ENCODE measurements at regions not wholly inside any gene's neighbourhood (a gene's known extent, or its start where the extent isn't known, plus 50 kb on each side); places are given as distances from the start of the nearest gene placed in this dataset.
A peak's percentile ranks its signal among the peaks of the same experiment; 100 is the strongest.

DNA sequence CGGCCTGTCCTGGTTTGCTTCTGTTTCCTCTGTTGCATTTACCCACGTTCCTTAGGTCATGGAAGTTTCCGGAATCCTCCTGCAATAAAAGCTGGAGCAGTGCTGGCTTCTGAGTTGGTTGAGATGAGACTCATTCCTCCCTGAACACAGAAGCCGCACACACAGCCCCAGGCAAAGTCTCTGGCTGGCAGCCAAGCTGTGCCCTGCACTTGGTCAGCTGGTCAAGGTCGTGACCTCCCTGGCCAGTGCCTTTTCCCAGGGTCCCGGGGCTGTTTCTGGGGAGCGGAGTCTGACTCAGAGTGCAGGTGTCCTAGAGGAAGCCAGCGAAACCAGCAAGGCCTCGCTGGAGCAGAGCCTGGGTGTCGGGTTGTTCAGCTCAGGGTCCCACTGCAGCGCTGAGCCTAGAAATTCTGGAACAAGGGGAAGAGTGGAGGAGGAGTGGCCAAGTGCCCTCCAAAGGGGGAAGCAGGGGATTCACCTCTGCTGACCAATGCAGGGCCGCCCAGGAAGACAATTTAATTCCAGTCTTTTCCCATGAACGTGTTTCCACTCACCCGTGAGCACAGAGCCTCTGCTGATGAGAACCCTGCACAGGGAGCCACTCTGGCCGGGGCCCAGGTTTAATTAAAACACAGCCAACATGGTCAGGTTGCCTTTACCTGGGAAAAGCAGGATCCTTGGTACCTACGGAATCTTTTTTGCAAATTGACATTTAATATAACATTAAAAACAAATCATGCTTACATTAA lies 245.5 kb upstream of the PPP2R2D start:
- H3K23ac ChIP-seq (ENCODE audit: low read length in 2 of 2), result no peak overlapping the region
- no peak overlapping the region for H3K14ac ChIP-seq (ENCODE audit: low read length in 2 of 2)
- no peak overlapping the region for H2BK12ac ChIP-seq (ENCODE audit: low read length in 2 of 2)
- no peak overlapping the region for H3K4ac ChIP-seq (ENCODE audit: low read depth in 1 of 2, low read length in 2 of 2)
- no peak overlapping the region for H3K9ac ChIP-seq (ENCODE audit: low read length)
- no peak overlapping the region for H2BK5ac ChIP-seq (ENCODE audit: low read depth, low read length, poor library complexity, severe bottlenecking)
- no peak overlapping the region for H4K91ac ChIP-seq (ENCODE audit: low read length)
- H3K4me2 ChIP-seq (ENCODE audit: low read length, poor library complexity, severe bottlenecking), result no peak overlapping the region
- H2BK120ac ChIP-seq (ENCODE audit: low read depth, low read length), result no peak overlapping the region
- H3K4me1 ChIP-seq (ENCODE audit: control insufficient read depth, insufficient read depth, low read depth, low read length), result peaks cover 4% of the 10 kb centered on the region
- H2BK15ac ChIP-seq (ENCODE audit: low read depth, poor library complexity, severe bottlenecking), result no peak overlapping the region
- H2AFZ ChIP-seq (ENCODE audit: low read depth, low read length), result no peak overlapping the region
- no peak overlapping the region for H2AK5ac ChIP-seq (ENCODE audit: low read length, severe bottlenecking)
- H3K9me3 ChIP-seq (ENCODE audit: control insufficient read depth, low read length), result no peaks in the 10 kb centered on the region
- peaks cover 0 to 5% of the 10 kb centered on the region in 2 experiments for H3K27me3 ChIP-seq (ENCODE audit: control insufficient read depth in 1 of 2, insufficient read depth in 1 of 2, low read length in 2 of 2)
- 63% methylated on average over 14 of the region's 16 CpGs for WGBS
- no peak overlapping the region for H3K27ac ChIP-seq (ENCODE audit: low read length, poor library complexity, severe bottlenecking)
- no peak overlapping the region for H4K8ac ChIP-seq (ENCODE audit: low read length)
- H3K79me1 ChIP-seq (replicated peaks; ENCODE audit: low read length, poor library complexity, severe bottlenecking), result no peaks in the 10 kb centered on the region
- no peak overlapping the region for H3K4me3 ChIP-seq (ENCODE audit: insufficient read depth in 1 of 2, low read depth in 1 of 2, low read length in 2 of 2)
- DNase-seq, result no peak
- H3K36me3 ChIP-seq (ENCODE audit: control insufficient read depth in 1 of 2, insufficient read depth in 2 of 2, low read depth in 1 of 2, low read length in 2 of 2), result no peaks in the 10 kb centered on the region
- H3K18ac ChIP-seq (ENCODE audit: low read depth in 1 of 2, low read length in 2 of 2), result no peak overlapping the region

DNA sequence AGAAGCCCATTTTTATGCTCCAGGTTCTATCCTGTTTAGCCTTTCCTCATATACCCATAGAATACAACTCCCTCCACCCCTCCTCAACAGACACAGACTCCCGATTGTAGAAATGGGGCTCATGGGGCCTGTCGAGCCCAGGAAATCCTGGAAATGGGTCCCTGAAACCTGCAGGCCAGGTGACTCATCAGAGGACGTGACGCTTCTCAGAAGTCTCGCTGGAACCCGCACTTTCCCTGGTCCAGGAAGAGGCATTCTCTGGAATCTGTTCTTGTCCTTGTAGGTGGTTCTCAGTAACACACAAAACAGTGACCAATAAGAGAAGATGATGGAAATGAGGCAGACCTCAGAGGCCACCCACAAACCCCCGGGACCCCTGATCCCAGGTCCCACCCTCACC lies 244.8 kb upstream of the PPP2R2D start:
- Histone ChIP-seq H2AFZ (ENCODE audit: low read depth, low read length) (no peak overlapping the region), H2BK12ac (ENCODE audit: low read length in 2 of 2) (no peak overlapping the region), H4K91ac (ENCODE audit: low read length) (no peak overlapping the region), H3K27me3 (ENCODE audit: control insufficient read depth in 1 of 2, insufficient read depth in 1 of 2, low read length in 2 of 2) (peaks cover 0 to 5% of the 10 kb centered on the region in 2 experiments), H4K8ac (ENCODE audit: low read length) (no peak overlapping the region), H2BK5ac (ENCODE audit: low read depth, low read length, poor library complexity, severe bottlenecking) (no peak overlapping the region), H3K4me3 (ENCODE audit: insufficient read depth in 1 of 2, low read depth in 1 of 2, low read length in 2 of 2) (no peak overlapping the region), H2BK120ac (ENCODE audit: low read depth, low read length) (no peak overlapping the region), H3K9ac (ENCODE audit: low read length) (no peak overlapping the region), H2BK15ac (ENCODE audit: low read depth, poor library complexity, severe bottlenecking) (no peak overlapping the region), H2AK5ac (ENCODE audit: low read length, severe bottlenecking) (no peak overlapping the region), H3K4me1 (ENCODE audit: control insufficient read depth, insufficient read depth, low read depth, low read length) (peaks cover 4% of the 10 kb centered on the region), H3K23ac (ENCODE audit: low read length in 2 of 2) (no peak overlapping the region), H3K18ac (ENCODE audit: low read depth in 1 of 2, low read length in 2 of 2) (no peak overlapping the region), H3K14ac (ENCODE audit: low read length in 2 of 2) (no peak overlapping the region), H3K4me2 (ENCODE audit: low read length, poor library complexity, severe bottlenecking) (no peak overlapping the region), H3K36me3 (ENCODE audit: control insufficient read depth in 1 of 2, insufficient read depth in 2 of 2, low read depth in 1 of 2, low read length in 2 of 2) (no peaks in the 10 kb centered on the region), H3K4ac (ENCODE audit: low read depth in 1 of 2, low read length in 2 of 2) (no peak overlapping the region), H3K27ac (ENCODE audit: low read length, poor library complexity, severe bottlenecking) (no peak overlapping the region), H3K9me3 (ENCODE audit: control insufficient read depth, low read length) (peaks cover 3% of the 10 kb centered on the region), H3K79me1 (replicated peaks; ENCODE audit: low read length, poor library complexity, severe bottlenecking) (no peaks in the 10 kb centered on the region)
- DNase-seq, result no peak
- 79% methylated on average over 7 of the region's 7 CpGs for WGBS

DNA sequence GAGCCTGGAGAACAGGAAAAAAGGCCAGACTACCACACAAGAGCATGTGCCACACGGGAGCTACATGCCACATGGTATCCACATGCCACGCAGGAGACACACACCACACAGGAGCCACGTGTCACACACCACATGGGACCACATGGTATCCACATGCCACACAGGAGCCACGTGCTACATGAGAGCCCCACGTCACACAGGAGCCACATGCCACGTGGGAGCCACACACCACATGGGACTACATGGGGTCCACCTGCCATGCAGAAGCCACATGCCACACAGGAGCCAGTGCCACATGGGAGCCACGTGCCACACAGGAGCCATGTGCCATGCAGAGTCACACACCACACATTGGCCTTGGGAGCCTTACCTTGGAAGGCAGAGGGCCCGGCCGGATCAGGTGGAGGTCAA lies 244.4 kb upstream of the PPP2R2D start:
- H3K9me3 ChIP-seq (ENCODE audit: control insufficient read depth, low read length), result peaks cover 3% of the 10 kb centered on the region
- H4K8ac ChIP-seq (ENCODE audit: low read length), result no peak overlapping the region
- no peak overlapping the region for H2BK5ac ChIP-seq (ENCODE audit: low read depth, low read length, poor library complexity, severe bottlenecking)
- H3K18ac ChIP-seq (ENCODE audit: low read depth in 1 of 2, low read length in 2 of 2), result no peak overlapping the region
- no peak overlapping the region for H4K91ac ChIP-seq (ENCODE audit: low read length)
- no peak overlapping the region for H3K9ac ChIP-seq (ENCODE audit: low read length)
- DNase-seq, result no peak
- no peak overlapping the region for H3K23ac ChIP-seq (ENCODE audit: low read length in 2 of 2)
- H2AFZ ChIP-seq (ENCODE audit: low read depth, low read length), result no peak overlapping the region
- peak overlapping the region in 1 of 2 experiments; percentile 9 for H3K4me3 ChIP-seq (ENCODE audit: insufficient read depth in 1 of 2, low read depth in 1 of 2, low read length in 2 of 2)
- no peak overlapping the region for H3K27ac ChIP-seq (ENCODE audit: low read length, poor library complexity, severe bottlenecking)
- peaks cover 0 to 4% of the 10 kb centered on the region in 2 experiments for H3K27me3 ChIP-seq (ENCODE audit: control insufficient read depth in 1 of 2, insufficient read depth in 1 of 2, low read length in 2 of 2)
- no peak overlapping the region for H2BK15ac ChIP-seq (ENCODE audit: low read depth, poor library complexity, severe bottlenecking)
- H3K79me1 ChIP-seq (replicated peaks; ENCODE audit: low read length, poor library complexity, severe bottlenecking), result no peaks in the 10 kb centered on the region
- no peak overlapping the region for H3K4ac ChIP-seq (ENCODE audit: low read depth in 1 of 2, low read length in 2 of 2)
- no peak overlapping the region for H2BK12ac ChIP-seq (ENCODE audit: low read length in 2 of 2)
- no peak overlapping the region for H3K14ac ChIP-seq (ENCODE audit: low read length in 2 of 2)
- H2AK5ac ChIP-seq (ENCODE audit: low read length, severe bottlenecking), result no peak overlapping the region
- WGBS, result 70% methylated on average over 9 of the region's 9 CpGs
- H3K4me2 ChIP-seq (ENCODE audit: low read length, poor library complexity, severe bottlenecking), result no peak overlapping the region
- H3K4me1 ChIP-seq (ENCODE audit: control insufficient read depth, insufficient read depth, low read depth, low read length), result peaks cover 4% of the 10 kb centered on the region
- H2BK120ac ChIP-seq (ENCODE audit: low read depth, low read length), result no peak overlapping the region
- H3K36me3 ChIP-seq (ENCODE audit: control insufficient read depth in 1 of 2, insufficient read depth in 2 of 2, low read depth in 1 of 2, low read length in 2 of 2), result no peaks in the 10 kb centered on the region

DNA sequence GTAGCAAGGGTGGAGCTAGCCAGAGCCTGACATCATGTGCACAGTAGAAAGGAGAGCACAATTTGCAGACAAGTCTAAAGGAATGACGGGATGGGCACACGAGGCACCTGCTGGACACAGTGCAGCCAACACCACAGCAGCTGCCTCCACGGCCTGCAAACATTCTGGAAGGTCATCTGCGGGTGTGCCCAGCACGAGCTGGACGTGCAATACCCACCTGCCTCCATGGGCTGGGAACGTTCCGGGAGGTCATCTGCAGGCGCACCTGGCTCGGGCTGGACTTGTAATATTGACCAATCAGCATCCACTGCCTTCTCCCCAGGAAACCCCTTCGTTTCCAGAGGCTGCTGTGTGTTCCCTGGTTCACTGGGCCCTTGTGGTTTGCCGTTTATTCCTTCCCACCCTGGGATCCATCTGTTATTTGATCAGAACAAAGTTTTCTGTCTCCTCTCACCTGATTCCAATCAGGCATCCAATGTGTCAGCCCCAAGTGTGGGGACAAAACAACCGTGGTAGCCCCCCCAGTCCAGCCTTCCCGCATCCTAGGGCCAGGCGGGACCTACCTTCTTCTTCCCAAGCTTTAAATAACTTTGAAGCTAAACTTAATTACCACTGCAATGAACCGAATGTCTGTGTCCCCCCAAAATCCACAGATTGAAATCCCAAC lies 243.4 kb upstream of the PPP2R2D start:
- 68% methylated on average over 15 of the region's 16 CpGs for WGBS
- DNase-seq, result no peak
- no peak overlapping the region for H4K8ac ChIP-seq (ENCODE audit: low read length)

More for the DNA sequence above, 243.4 kb upstream of the PPP2R2D start:
- Histone ChIP-seq H3K23ac (ENCODE audit: low read length in 2 of 2) (no peak overlapping the region), H3K27me3 (ENCODE audit: control insufficient read depth in 1 of 2, insufficient read depth in 1 of 2, low read length in 2 of 2) (no peaks in the 10 kb centered on the region), H4K91ac (ENCODE audit: low read length) (no peak overlapping the region), H3K4me2 (ENCODE audit: low read length, poor library complexity, severe bottlenecking) (no peak overlapping the region), H2AK5ac (ENCODE audit: low read length, severe bottlenecking) (no peak overlapping the region), H2BK5ac (ENCODE audit: low read depth, low read length, poor library complexity, severe bottlenecking) (no peak overlapping the region), H3K18ac (ENCODE audit: low read depth in 1 of 2, low read length in 2 of 2) (no peak overlapping the region), H3K4me3 (ENCODE audit: insufficient read depth in 1 of 2, low read depth in 1 of 2, low read length in 2 of 2) (no peak overlapping the region), H2BK12ac (ENCODE audit: low read length in 2 of 2) (no peak overlapping the region), H3K14ac (ENCODE audit: low read length in 2 of 2) (no peak overlapping the region), H3K79me1 (replicated peaks; ENCODE audit: low read length, poor library complexity, severe bottlenecking) (no peaks in the 10 kb centered on the region), H3K36me3 (ENCODE audit: control insufficient read depth in 1 of 2, insufficient read depth in 2 of 2, low read depth in 1 of 2, low read length in 2 of 2) (no peaks in the 10 kb centered on the region), H2BK120ac (ENCODE audit: low read depth, low read length) (no peak overlapping the region), H2BK15ac (ENCODE audit: low read depth, poor library complexity, severe bottlenecking) (no peak overlapping the region), H3K9ac (ENCODE audit: low read length) (no peak overlapping the region), H3K9me3 (ENCODE audit: control insufficient read depth, low read length) (peaks cover 3% of the 10 kb centered on the region), H3K4ac (ENCODE audit: low read depth in 1 of 2, low read length in 2 of 2) (no peak overlapping the region), H3K27ac (ENCODE audit: low read length, poor library complexity, severe bottlenecking) (no peak overlapping the region), H2AFZ (ENCODE audit: low read depth, low read length) (no peak overlapping the region), H3K4me1 (ENCODE audit: control insufficient read depth, insufficient read depth, low read depth, low read length) (peaks cover 4% of the 10 kb centered on the region)
